ENCODE measurements at regions not wholly inside any gene's neighbourhood (a gene's known extent, or its start where the extent isn't known, plus 50 kb on each side); places are given as distances from the start of the nearest gene placed in this dataset.

DNA sequence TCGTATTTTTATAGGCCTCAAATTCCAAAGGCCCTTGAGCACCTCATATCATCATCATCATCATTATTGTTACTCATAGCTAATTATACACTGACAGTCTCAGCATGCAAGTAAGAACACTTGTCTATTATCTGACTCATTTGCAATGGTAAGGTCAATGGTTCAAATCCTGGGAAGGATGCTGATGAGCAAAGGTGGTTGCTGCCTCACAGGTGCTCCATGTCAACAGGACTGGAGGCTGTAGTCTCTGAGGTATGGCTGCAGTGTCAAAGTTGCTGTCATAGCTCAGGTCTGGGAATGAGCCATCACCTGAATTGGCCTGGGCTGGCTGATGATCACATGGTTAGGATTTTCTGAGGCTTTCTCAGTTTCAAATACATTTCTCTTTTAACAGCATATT lies 379.3 kb downstream of the BCL11A start:
- TF ChIP-seq JUND (IDR thresholded peaks at IDR 0.05; ENCODE audit: low read depth), result no peak
- in situ Hi-C loops (cut with HindIII; ENCODE audit: low pct_unique_long_range_greater_than_20kb, low sequenced_read_pairs), result no loop called here
- no peak for DNase-seq (ENCODE audit: low read depth in 1 of 2, low spot score in 1 of 2)

DNA sequence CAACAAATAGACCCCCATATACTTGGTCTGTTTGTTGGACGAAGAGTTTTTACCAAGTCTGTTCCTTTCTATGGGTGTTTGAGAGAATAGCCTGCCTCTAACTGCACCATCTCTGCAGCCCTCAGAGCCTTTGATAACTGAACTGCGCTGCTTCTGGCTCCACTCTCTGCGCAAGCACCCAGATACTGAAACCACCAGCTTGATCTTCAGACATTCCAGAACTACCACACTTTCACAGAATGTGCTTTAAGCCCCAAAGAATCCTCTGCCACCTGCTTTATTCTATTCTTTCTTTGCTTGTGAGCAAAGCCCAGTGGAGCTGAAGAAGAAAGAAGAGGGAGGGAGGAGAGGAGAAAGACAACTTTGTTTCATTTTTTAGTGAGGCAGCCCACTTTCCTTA lies 380.7 kb downstream of the BCL11A start:
- no peak for TF ChIP-seq JUND (IDR thresholded peaks at IDR 0.05; ENCODE audit: low read depth)
- in situ Hi-C loops (cut with HindIII; ENCODE audit: low pct_unique_long_range_greater_than_20kb, low sequenced_read_pairs), result no loop called here
- no peak for DNase-seq (ENCODE audit: low read depth in 1 of 2, low spot score in 1 of 2)

DNA sequence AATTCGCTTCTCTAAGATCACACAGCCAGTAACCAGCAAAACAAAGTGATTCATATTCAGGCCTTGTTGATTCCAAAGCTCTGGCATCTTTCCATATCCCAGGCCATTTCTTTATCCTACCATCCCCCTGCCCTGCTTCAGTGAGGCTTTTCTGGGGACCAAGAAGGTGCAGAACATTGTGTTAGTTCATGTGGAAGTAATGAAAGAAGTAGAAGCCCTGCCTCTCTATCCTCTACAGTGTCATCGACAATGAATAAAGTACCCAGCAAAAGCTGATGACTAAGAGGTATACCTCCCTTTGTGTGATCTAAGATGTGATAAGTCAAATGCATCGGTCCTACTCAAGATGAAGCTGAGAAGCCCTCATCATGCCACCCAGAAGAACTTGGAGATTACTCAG lies 383.2 kb downstream of the BCL11A start:
- in situ Hi-C loops (cut with HindIII; ENCODE audit: low pct_unique_long_range_greater_than_20kb, low sequenced_read_pairs), result no loop called here
- no peak for TF ChIP-seq JUND (IDR thresholded peaks at IDR 0.05; ENCODE audit: low read depth)
- no peak for DNase-seq (ENCODE audit: low read depth in 1 of 2, low spot score in 1 of 2)

DNA sequence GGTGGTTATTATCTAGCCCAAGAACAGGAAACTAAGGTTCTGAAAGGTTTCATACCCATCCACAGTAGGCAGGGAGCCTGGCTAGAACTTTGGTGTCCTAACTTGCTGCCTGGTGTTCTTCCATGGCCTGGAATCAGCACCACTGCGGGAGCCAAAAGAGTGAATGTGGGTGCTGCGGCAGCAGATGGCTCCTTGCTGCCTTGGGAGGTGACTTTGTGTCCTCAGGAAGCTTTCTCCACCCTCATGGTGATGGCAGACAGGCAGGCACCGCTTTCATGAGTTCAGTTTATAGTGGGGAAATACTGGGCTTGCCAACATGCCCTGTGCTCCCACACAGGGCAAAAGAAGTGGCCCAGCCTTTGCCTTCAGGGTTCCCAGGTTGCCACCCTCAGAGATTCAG lies 385.2 kb downstream of the BCL11A start:
- TF ChIP-seq JUND (IDR thresholded peaks at IDR 0.05; ENCODE audit: low read depth), result no peak
- in situ Hi-C loops (cut with HindIII; ENCODE audit: low pct_unique_long_range_greater_than_20kb, low sequenced_read_pairs), result no loop called here
- no peak for DNase-seq (ENCODE audit: low read depth in 1 of 2, low spot score in 1 of 2)

DNA sequence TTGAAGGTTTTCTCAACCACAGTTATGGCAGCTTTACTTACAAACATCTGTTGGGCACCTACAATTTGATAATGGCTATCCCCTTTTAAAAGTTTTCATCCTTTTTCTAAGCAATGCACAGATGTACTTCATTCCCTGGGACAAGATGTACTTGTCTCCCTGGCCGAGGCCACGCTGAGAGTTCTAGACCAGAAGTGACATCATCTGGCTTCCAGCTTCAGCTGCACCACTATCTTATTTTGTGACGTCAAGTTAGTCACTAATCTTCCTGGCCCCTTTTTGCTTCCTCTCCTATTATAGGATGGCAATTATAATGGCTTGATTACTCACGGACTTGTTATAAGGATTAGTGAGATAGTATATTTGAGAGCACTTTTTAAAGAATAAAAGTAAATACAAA lies 386.4 kb downstream of the BCL11A start:
- in situ Hi-C loops (cut with HindIII; ENCODE audit: low pct_unique_long_range_greater_than_20kb, low sequenced_read_pairs), result no loop called here
- TF ChIP-seq JUND (IDR thresholded peaks at IDR 0.05; ENCODE audit: low read depth), result no peak
- no peak for DNase-seq (ENCODE audit: low read depth in 1 of 2, low spot score in 1 of 2)

DNA sequence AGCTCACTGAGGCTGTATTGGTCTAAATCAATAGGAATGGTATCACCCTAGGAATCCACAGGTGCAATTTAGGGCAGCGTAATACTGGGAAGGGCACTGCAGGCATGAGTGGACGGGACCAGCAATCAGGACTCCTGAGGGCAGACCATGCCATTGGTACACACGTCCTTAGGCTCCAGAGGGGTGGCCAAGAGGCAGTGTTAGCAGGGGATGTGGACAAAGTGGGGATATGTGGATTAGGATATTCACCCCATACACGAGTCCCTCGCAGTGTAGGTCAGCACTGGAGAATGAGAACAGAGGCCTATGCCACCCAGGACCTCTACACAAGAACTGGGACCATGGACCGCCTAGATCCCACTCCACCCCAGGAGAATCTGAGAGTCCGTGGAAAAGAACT lies 389.8 kb downstream of the BCL11A start:
- no peak for DNase-seq (ENCODE audit: low read depth in 1 of 2, low spot score in 1 of 2)
- no peak for TF ChIP-seq JUND (IDR thresholded peaks at IDR 0.05; ENCODE audit: low read depth)
- in situ Hi-C loops (cut with HindIII; ENCODE audit: low pct_unique_long_range_greater_than_20kb, low sequenced_read_pairs), result no loop called here

DNA sequence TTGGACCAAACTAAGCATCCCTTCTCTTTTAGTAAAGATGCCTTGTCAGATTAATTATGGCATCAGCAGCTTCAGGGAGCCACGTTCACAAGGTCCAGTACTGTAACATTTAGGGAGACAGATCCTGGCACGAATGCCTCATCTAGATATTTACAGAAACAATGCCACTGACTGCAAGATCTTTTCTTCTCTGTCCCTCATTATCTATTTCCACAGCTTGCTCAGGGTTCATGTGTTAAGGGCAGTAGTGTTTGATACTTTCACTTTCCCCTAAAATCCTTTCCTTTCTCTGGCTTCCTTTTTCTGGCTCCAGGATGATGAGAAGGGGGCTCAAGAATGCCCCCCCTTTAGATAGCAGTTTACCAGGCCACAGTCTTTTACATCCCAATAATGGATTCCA lies 393.9 kb downstream of the BCL11A start:
- in situ Hi-C loops (cut with HindIII; ENCODE audit: low pct_unique_long_range_greater_than_20kb, low sequenced_read_pairs), result no loop called here

DNA sequence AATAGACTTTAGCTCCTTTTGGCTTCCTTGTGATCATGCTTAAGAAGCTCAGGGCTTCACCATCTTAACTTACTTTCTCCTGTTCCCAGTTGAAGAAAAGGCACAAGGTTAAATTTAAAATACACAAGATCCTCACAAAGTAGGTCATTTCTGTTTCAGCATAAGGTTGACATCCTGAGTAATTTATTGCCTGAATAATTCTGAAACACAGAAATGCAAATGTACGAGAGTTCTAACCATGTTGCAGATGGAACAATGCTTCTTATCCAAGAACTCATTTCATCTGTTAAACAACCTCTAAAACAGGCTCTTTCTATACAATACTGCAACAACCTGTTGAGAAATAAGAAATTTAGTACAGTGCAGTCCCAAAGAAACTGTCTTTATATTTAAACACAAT lies 395.2 kb downstream of the BCL11A start:
- in situ Hi-C loops (cut with HindIII; ENCODE audit: low pct_unique_long_range_greater_than_20kb, low sequenced_read_pairs), result no loop called here
- no peak for TF ChIP-seq JUND (IDR thresholded peaks at IDR 0.05; ENCODE audit: low read depth)
- no peak for DNase-seq (ENCODE audit: low read depth in 1 of 2, low spot score in 1 of 2)

More for the DNA sequence above, 393.9 kb downstream of the BCL11A start:
- TF ChIP-seq JUND (IDR thresholded peaks at IDR 0.05; ENCODE audit: low read depth), result no peak
- DNase-seq (ENCODE audit: low read depth in 1 of 2, low spot score in 1 of 2), result no peak

DNA sequence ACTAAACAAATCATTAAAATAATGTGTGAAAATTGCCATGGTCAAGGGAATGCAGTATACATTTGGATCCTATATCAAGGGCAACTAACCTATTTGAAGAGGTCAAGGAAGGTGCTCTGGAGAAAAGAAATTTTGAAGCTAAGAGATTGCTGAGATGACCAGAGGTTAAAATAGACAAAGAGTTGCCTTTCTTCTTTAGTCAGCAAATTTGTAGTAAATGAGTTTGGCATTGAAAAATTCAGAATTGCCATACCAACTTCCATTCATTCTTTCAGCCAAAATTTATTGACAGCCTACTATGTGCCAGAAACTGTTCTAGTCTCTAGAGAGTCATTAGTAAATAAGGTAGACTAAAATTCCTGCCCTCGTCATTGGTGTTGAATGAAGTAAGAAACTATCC lies 396.2 kb downstream of the BCL11A start:
- TF ChIP-seq JUND (IDR thresholded peaks at IDR 0.05; ENCODE audit: low read depth), result no peak
- in situ Hi-C loops (cut with HindIII; ENCODE audit: low pct_unique_long_range_greater_than_20kb, low sequenced_read_pairs), result no loop called here
- DNase-seq (ENCODE audit: low read depth in 1 of 2, low spot score in 1 of 2), result no peak

DNA sequence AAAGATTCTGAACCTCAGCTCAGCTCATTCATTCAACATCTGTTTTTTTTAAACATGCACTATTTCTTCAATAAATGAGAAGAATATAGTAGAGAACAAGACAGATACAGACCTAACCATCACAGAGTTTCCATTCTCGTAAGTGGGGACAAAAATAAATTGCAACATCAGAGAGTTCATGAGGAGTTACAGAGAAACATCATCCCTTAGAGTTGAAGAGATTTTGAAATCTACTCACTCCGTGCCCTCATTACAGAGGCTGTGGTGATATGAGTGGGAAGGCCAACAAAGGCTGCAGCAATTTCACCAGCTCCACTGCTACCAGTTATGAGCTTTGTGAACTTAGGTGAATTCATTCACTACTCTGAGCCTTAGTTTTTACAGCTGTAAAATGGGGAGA lies 399.3 kb downstream of the BCL11A start:
- in situ Hi-C loops (cut with HindIII; ENCODE audit: low pct_unique_long_range_greater_than_20kb, low sequenced_read_pairs), result no loop called here
- no peak for DNase-seq (ENCODE audit: low read depth in 1 of 2, low spot score in 1 of 2)
- TF ChIP-seq JUND (IDR thresholded peaks at IDR 0.05; ENCODE audit: low read depth), result no peak

DNA sequence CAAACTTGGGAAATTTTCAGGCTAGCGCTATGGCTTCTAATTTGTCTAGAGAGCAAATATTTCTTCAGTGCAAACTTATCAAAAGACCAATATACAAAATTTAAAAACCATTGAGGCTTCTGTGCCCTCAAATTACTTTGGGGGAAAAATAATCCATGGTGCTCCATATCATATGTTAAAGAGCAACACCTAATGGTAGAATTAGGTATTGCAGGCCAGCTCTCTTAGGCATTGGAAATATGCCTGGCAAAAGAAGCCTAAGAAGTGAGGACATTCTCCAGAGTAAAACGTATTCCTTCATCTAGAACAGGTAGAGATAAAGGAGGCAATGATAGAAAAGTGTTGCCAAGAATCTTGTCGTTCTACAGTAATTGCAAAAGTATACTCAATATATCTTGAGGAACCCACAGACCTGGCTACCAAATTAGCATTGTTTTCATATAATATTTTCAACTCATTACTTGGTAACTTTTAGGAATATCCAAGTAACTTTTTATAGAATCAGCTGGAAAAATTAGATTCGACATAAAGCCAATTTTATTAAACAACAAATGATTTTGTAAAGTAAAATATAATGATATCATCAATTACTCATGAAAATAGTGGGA lies 401.1 kb downstream of the BCL11A start:
- peak in 1 of 2 experiments; percentile 10 for DNase-seq (ENCODE audit: low read depth in 1 of 2, low spot score in 1 of 2)
- no peak for TF ChIP-seq JUND (IDR thresholded peaks at IDR 0.05; ENCODE audit: low read depth)
- in situ Hi-C loops (cut with HindIII; ENCODE audit: low pct_unique_long_range_greater_than_20kb, low sequenced_read_pairs), result no loop called here

DNA sequence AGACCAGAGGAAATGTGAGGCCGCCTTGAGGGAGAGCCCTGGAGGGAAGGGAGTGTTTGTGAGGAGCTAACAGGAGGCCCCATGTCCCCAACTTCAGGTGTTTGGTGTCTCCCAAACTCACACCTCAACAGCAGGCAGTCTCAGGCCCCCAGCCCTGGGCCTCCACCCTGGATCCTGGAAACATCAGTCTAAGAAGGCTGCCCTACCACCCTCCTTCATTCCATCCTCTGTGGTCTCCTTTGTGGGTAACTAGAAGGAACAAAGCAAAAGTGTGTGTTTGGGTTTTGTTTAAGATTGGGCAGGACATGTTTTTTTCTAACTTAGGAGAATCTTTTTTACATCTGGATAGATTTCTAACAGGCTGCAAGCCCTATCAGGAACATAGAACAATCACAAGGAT lies 404.3 kb downstream of the BCL11A start:
- no peak for DNase-seq (ENCODE audit: low read depth in 1 of 2, low spot score in 1 of 2)
- TF ChIP-seq JUND (IDR thresholded peaks at IDR 0.05; ENCODE audit: low read depth), result no peak

DNA sequence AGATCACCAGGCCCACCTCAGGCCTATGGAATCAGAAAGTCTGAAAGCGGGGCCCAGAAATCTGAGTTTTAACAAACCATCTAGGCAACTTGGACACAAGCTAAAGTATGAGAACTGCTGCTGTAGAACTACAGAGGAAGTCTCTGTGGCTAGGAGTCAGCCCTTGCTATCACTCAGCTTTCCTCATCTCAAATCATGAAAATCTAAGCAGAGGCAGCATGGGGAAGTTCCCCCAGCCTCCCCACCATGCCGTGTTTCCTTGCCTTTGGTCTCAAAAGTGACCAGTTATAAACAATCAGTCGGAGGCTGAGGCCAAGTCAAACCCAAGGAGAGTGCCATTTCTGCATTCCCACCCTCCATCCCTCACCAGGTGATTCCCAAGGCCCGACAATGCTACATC lies 404.7 kb downstream of the BCL11A start:
- no peak for DNase-seq (ENCODE audit: low read depth in 1 of 2, low spot score in 1 of 2)
- no peak for TF ChIP-seq JUND (IDR thresholded peaks at IDR 0.05; ENCODE audit: low read depth)
- in situ Hi-C loops (cut with HindIII; ENCODE audit: low pct_unique_long_range_greater_than_20kb, low sequenced_read_pairs), result no loop called here

More for the DNA sequence above, 404.3 kb downstream of the BCL11A start:
- in situ Hi-C loops (cut with HindIII; ENCODE audit: low pct_unique_long_range_greater_than_20kb, low sequenced_read_pairs), result no loop called here

DNA sequence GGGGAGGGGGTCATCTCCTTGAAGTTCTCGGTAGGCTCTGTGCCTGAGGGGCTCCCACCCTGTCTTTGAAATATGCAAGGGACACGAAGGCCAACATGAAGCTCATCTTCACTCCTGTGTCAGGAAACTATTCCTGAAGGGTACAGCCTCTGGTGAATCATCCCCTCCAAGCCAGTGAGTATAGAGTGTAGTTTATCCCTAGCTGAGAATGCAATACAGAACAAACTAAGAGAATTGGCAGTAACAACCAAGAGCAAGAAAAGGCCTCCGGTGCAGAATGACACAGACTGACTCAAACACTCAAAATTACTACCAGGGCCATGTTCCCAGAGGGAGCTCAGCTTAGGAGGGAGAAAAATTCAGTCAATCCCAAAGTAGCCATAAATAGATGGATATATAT lies 413.3 kb downstream of the BCL11A start:
- no peak for TF ChIP-seq JUND (IDR thresholded peaks at IDR 0.05; ENCODE audit: low read depth)
- in situ Hi-C loops (cut with HindIII; ENCODE audit: low pct_unique_long_range_greater_than_20kb, low sequenced_read_pairs), result no loop called here
- no peak for DNase-seq (ENCODE audit: low read depth in 1 of 2, low spot score in 1 of 2)
